Left ventricle myocardium inferior (tissue), 1 donor: ENCODE measurements at regions not wholly inside any gene's neighbourhood (a gene's known extent, or its start where the extent isn't known, plus 50 kb on each side); places are given as distances from the start of the nearest gene placed in this dataset.
"Not testable (repeated sequence)": the region's sequence is repeated elsewhere in the genome, so short reads cannot be mapped to it uniquely, and the experiment has no call there.

Experiments
- DNase-seq: peaks from one replicate; pipeline ENCODE4 v3.0.0-alpha.2; 2020
- H3K27ac ChIP-seq: fragments of 200-600 bp; replicated peaks from 2 replicates; pipeline ENCODE4 v1.8.0; 2021
- H3K27me3 ChIP-seq: fragments of 200-600 bp; 2 replicates; pipeline ENCODE4 v1.8.0; 2021; ENCODE audit warnings: low read depth
- H3K36me3 ChIP-seq: fragments of 200-600 bp; 2 replicates; pipeline ENCODE4 v1.8.0; 2021
- H3K4me1 ChIP-seq: fragments of 200-600 bp; 2 replicates; pipeline ENCODE4 v1.8.0; 2021
- H3K4me3 ChIP-seq: fragments of 200-600 bp; 2 replicates; pipeline ENCODE4 v1.8.0; 2021; ENCODE audit warnings: mild to moderate bottlenecking, moderate library complexity
- H3K9me3 ChIP-seq: fragments of 200-600 bp; replicated peaks from 2 replicates; pipeline ENCODE4 v1.8.0; 2021
- intact Hi-C: fragments of 100-400 bp; cut with micrococcal nuclease; formaldehyde crosslinking; loops from one replicate; pipeline ENCODE4 v1.11.0; 2022
- TF ChIP-seq, protein P1 (sequence below): fragments of 200-600 bp; IDR thresholded peaks from 2 replicates; pipeline ENCODE4 v1.8.0; 2021; ENCODE audit warnings: antibody characterized with exemption, mild to moderate bottlenecking, borderline replicate concordance
- donor health status: DM: no; HTN: yes; CAD: no; lungs with severe emphysema.

- Histone ChIP-seq H3K27ac (no peak overlapping the region), H3K4me1 (peaks cover 27% of the 10 kb centered on the region), H3K4me3 (no peak overlapping the region), H3K36me3 (no peaks in the 10 kb centered on the region), H3K27me3 (no peaks in the 10 kb centered on the region), H3K9me3 (no peaks in the 10 kb centered on the region)
- DNase-seq, result no peak
- intact Hi-C loops, result no loop called here
- TF ChIP-seq, protein P1, sequence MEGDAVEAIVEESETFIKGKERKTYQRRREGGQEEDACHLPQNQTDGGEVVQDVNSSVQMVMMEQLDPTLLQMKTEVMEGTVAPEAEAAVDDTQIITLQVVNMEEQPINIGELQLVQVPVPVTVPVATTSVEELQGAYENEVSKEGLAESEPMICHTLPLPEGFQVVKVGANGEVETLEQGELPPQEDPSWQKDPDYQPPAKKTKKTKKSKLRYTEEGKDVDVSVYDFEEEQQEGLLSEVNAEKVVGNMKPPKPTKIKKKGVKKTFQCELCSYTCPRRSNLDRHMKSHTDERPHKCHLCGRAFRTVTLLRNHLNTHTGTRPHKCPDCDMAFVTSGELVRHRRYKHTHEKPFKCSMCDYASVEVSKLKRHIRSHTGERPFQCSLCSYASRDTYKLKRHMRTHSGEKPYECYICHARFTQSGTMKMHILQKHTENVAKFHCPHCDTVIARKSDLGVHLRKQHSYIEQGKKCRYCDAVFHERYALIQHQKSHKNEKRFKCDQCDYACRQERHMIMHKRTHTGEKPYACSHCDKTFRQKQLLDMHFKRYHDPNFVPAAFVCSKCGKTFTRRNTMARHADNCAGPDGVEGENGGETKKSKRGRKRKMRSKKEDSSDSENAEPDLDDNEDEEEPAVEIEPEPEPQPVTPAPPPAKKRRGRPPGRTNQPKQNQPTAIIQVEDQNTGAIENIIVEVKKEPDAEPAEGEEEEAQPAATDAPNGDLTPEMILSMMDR, result no peak
These were observed 880.1 kb downstream of the PDCD6IP start for GRCh38 chr3:34678575-34678974.

DNA sequence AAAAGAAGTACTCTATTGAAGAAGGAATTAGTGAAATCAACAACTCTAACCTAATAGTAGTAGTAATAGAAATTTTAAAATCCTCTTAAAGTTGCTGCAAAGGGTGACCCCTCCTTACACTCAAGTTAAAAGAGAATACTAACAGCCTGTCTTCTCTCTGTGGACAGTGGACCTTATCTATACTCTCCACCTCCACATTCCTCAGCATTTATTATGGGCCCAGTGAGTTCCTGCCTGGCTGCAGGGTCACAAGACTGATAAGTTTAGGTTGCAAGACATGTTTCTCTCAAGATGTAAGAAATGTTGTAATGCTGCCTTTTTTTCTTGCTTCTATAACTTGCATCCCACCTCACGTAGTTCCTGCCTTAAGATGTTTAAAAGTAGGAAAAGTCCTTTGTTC lies 880.6 kb downstream of the PDCD6IP start:
- DNase-seq, H3K9me3 ChIP-seq, intact Hi-C loops, H3K27ac ChIP-seq, H3K27me3 ChIP-seq, H3K4me3 ChIP-seq, H3K36me3 ChIP-seq: not testable (repeated sequence)
- H3K4me1 ChIP-seq, result peaks cover 27% of the 10 kb centered on the region

- no peaks in the 10 kb centered on the region for H3K27me3 ChIP-seq
- H3K9me3 ChIP-seq, result no peaks in the 10 kb centered on the region
- H3K4me1 ChIP-seq, result peaks cover 4% of the 10 kb centered on the region
- no peaks in the 10 kb centered on the region for H3K36me3 ChIP-seq
- no peak overlapping the region for H3K4me3 ChIP-seq
- TF ChIP-seq, protein P1, result peak; percentile 74
- intact Hi-C loops, result loop anchor here (10.0 kb wide), 1 partner anchor 799 kb away; no protein-coding TSS in a partner anchor
- no peak overlapping the region for H3K27ac ChIP-seq
- DNase-seq, result peak; percentile 61
These were observed 885.4 kb downstream of the PDCD6IP start for GRCh38 chr3:34683851-34684250.

- H3K4me1 ChIP-seq, result no peaks in the 10 kb centered on the region
- TF ChIP-seq, protein P1, result no peak
- no peaks in the 10 kb centered on the region for H3K36me3 ChIP-seq
- H3K9me3 ChIP-seq, result no peaks in the 10 kb centered on the region
- no peak overlapping the region for H3K27ac ChIP-seq
- H3K27me3 ChIP-seq, result no peaks in the 10 kb centered on the region
- intact Hi-C loops, result loop anchor here (10.0 kb wide), 1 partner anchor 802 kb away; no protein-coding TSS in a partner anchor
- H3K4me3 ChIP-seq, result no peak overlapping the region
- DNase-seq, result no peak
These were observed 888.1 kb downstream of the PDCD6IP start for GRCh38 chr3:34686541-34686940.

DNA sequence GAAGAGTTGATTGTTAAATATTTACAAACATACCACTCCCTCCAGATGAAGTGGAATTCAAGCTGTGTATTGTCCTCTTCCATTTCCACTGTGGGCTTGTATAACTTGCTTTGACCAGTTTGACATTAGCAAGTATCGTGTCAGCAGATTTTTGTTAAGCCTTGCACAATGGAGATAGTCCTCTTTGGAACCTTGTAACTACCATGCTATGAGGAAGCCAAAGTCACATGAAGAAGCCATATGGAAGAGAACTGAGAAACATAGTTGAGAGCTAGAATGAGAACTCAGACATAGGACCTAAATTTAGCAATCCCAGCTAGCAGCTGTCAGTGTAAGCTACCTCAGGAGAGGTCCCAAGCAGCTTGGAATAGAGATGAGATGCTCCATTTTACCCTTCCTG lies 889.2 kb downstream of the PDCD6IP start:
- peaks cover 7% of the 10 kb centered on the region for H3K9me3 ChIP-seq
- no peaks in the 10 kb centered on the region for H3K4me1 ChIP-seq
- H3K4me3 ChIP-seq, result no peak overlapping the region
- DNase-seq, result no peak
- no peaks in the 10 kb centered on the region for H3K27me3 ChIP-seq
- no peaks in the 10 kb centered on the region for H3K36me3 ChIP-seq
- intact Hi-C loops, result loop anchor here (10.0 kb wide), 1 partner anchor 803 kb away; no protein-coding TSS in a partner anchor
- H3K27ac ChIP-seq, result no peak overlapping the region
- TF ChIP-seq, protein P1, result no peak

DNA sequence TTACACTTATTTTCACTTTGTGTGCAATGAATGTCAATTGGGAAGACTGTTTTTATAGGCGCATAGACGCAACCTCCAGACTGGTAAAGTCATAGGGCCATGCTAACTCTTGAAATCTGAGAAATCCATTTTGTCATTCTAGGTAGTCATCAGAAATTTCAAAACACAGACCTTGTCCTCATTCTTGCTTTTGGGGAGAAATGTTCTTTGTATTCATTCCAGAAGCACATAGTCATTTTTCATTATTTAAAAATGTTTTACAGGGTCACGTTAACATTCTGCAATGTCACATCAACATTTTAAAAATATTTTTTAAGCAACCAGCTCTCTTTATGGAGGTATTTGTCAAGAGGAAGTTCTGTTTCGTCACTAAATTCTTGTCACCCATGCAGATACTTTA lies 898.4 kb downstream of the PDCD6IP start:
- intact Hi-C loops, result no loop called here
- H3K4me1 ChIP-seq, result no peaks in the 10 kb centered on the region
- H3K9me3 ChIP-seq, result peaks cover 32% of the 10 kb centered on the region
- TF ChIP-seq, protein P1, result no peak
- no peaks in the 10 kb centered on the region for H3K36me3 ChIP-seq
- H3K4me3 ChIP-seq, result no peak overlapping the region
- H3K27me3 ChIP-seq, result no peaks in the 10 kb centered on the region
- DNase-seq, result no peak
- H3K27ac ChIP-seq, result no peak overlapping the region
